22Rv1 (cell line): ENCODE measurements at regions not wholly inside any gene's neighbourhood (a gene's known extent, or its start where the extent isn't known, plus 50 kb on each side); places are given as distances from the start of the nearest gene placed in this dataset.

Experiments used
- ZFX ChIP-seq: fragments of 450-650 bp; IDR thresholded peaks from 2 replicates; pipeline ENCODE4 v1.6.1; 2017; ENCODE audit warnings: antibody characterized with exemption, borderline replicate concordance
- TF ChIP-seq, protein P1 (sequence below): fragments of 450-650 bp; IDR thresholded peaks from 2 replicates; pipeline ENCODE4 v1.5.1; 2017; ENCODE audit warnings: mild to moderate bottlenecking

GRCh38 chr9:95735701-95736100 is 139.8 kb upstream of the ERCC6L2 start:
- TF ChIP-seq, protein P1, sequence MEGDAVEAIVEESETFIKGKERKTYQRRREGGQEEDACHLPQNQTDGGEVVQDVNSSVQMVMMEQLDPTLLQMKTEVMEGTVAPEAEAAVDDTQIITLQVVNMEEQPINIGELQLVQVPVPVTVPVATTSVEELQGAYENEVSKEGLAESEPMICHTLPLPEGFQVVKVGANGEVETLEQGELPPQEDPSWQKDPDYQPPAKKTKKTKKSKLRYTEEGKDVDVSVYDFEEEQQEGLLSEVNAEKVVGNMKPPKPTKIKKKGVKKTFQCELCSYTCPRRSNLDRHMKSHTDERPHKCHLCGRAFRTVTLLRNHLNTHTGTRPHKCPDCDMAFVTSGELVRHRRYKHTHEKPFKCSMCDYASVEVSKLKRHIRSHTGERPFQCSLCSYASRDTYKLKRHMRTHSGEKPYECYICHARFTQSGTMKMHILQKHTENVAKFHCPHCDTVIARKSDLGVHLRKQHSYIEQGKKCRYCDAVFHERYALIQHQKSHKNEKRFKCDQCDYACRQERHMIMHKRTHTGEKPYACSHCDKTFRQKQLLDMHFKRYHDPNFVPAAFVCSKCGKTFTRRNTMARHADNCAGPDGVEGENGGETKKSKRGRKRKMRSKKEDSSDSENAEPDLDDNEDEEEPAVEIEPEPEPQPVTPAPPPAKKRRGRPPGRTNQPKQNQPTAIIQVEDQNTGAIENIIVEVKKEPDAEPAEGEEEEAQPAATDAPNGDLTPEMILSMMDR = no peak
- no peak for TF ChIP-seq ZFX
